ENCODE measurements at regions not wholly inside any gene's neighbourhood (a gene's known extent, or its start where the extent isn't known, plus 50 kb on each side); places are given as distances from the start of the nearest gene placed in this dataset.
A peak's percentile ranks its signal among the peaks of the same experiment; 100 is the strongest.

DNA sequence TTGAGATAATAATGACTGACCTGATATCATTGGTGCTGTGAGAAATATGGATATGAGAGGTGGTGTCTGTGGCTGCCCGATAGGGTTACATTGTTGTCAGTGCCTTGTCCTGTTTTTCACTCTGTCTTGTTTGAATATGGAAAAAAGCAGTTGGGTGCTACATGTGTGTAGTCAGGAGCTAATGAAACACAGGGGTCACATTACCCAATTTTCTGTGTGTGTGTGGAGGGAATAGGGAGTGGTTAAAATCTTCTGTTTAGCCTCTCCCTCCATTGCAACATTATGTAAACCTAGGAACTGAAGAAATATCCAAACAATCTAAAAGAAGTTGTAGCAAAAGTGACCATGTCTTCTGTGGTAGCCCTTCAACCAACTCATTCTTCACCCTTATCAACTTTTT lies 527.7 kb upstream of the SOX9 start:
- Histone ChIP-seq H2AFZ (replicated peaks; ENCODE audit: low read length, poor library complexity) (no peak overlapping the region), H3K36me3 (ENCODE audit: control insufficient read depth, insufficient read depth, low read length) (no peaks in the 10 kb centered on the region), H3K4me3 (ENCODE audit: insufficient read depth, low read depth, low read length) (no peak overlapping the region), H3K4ac (ENCODE audit: low read depth, low read length) (no peak overlapping the region), H3K9me1 (ENCODE audit: insufficient read depth, low read length) (no peaks in the 10 kb centered on the region), H2BK15ac (ENCODE audit: low read depth, low read length) (peak overlapping the region; percentile 65; the same call in 1 of the 3 replicates), H2BK5ac (ENCODE audit: low read depth, low read length, poor library complexity, severe bottlenecking) (peak overlapping the region; percentile 39), H3K23ac (ENCODE audit: low read depth, low read length) (no peak overlapping the region), H2BK120ac (ENCODE audit: low read depth, low read length) (no peak overlapping the region), H3K9me3 (ENCODE audit: control insufficient read depth, insufficient read depth, low read length) (no peaks in the 10 kb centered on the region), H3K4me1 (ENCODE audit: control insufficient read depth, insufficient read depth, low read length) (peaks cover 2% of the 10 kb centered on the region), H3K18ac (ENCODE audit: low read depth, low read length) (peak overlapping the region; percentile 88), H3K27ac (ENCODE audit: insufficient read depth, low read length) (peak overlapping the region; percentile 6; the same call in 1 of the 2 replicates), H3K79me1 (ENCODE audit: low read depth in 1 of 2, low read length in 2 of 2) (no peaks in the 10 kb centered on the region), H3K56ac (ENCODE audit: extremely low read depth, insufficient read depth, low read length) (no peak overlapping the region), H2BK20ac (ENCODE audit: low read depth, low read length) (no peak overlapping the region), H4K20me1 (ENCODE audit: insufficient read depth, low read length) (no peaks in the 10 kb centered on the region), H3K9ac (ENCODE audit: low read depth, low read length) (no peak overlapping the region), H4K5ac (ENCODE audit: low read depth, low read length) (no peak overlapping the region), H3K14ac (replicated peaks; ENCODE audit: low read depth, low read length) (no peak overlapping the region), H4K8ac (ENCODE audit: low read depth in 2 of 2, low read length in 2 of 2) (0 out of 4 replicates have a peak overlapping the region, but pooled peaks of 1 of the 2 experiments have one; percentile 9), H3K4me2 (ENCODE audit: low read depth, low read length) (peak overlapping the region; percentile 16; the same call in 1 of the 2 replicates), H4K91ac (ENCODE audit: insufficient read depth, low read depth, low read length) (no peak overlapping the region), H2AK9ac (replicated peaks; ENCODE audit: low read depth, low read length, poor library complexity) (no peak overlapping the region), H3K27me3 (ENCODE audit: control insufficient read depth, insufficient read depth, low read length) (no peaks in the 10 kb centered on the region), H2AK5ac (ENCODE audit: low read depth, low read length) (no peak overlapping the region)
- no peak for TF ChIP-seq MXI1 (IDR thresholded peaks at IDR 0.05; ENCODE audit: borderline replicate concordance, low read depth, low read length)
- TF ChIP-seq RCOR1 (IDR thresholded peaks at IDR 0.05; ENCODE audit: insufficient replicate concordance, low read length): no peak
- TF ChIP-seq BHLHE40 (IDR thresholded peaks at IDR 0.05; ENCODE audit: low read depth, low read length): no peak
- TF ChIP-seq, protein P1, sequence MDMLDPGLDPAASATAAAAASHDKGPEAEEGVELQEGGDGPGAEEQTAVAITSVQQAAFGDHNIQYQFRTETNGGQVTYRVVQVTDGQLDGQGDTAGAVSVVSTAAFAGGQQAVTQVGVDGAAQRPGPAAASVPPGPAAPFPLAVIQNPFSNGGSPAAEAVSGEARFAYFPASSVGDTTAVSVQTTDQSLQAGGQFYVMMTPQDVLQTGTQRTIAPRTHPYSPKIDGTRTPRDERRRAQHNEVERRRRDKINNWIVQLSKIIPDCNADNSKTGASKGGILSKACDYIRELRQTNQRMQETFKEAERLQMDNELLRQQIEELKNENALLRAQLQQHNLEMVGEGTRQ (IDR thresholded peaks at IDR 0.05; ENCODE audit: low read depth, low read length): no peak
- TF ChIP-seq, protein P2, sequence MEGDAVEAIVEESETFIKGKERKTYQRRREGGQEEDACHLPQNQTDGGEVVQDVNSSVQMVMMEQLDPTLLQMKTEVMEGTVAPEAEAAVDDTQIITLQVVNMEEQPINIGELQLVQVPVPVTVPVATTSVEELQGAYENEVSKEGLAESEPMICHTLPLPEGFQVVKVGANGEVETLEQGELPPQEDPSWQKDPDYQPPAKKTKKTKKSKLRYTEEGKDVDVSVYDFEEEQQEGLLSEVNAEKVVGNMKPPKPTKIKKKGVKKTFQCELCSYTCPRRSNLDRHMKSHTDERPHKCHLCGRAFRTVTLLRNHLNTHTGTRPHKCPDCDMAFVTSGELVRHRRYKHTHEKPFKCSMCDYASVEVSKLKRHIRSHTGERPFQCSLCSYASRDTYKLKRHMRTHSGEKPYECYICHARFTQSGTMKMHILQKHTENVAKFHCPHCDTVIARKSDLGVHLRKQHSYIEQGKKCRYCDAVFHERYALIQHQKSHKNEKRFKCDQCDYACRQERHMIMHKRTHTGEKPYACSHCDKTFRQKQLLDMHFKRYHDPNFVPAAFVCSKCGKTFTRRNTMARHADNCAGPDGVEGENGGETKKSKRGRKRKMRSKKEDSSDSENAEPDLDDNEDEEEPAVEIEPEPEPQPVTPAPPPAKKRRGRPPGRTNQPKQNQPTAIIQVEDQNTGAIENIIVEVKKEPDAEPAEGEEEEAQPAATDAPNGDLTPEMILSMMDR (conservative IDR thresholded peaks at IDR 0.05; ENCODE audit: low read depth, low read length): no peak
- TF ChIP-seq NFE2L2 (IDR thresholded peaks at IDR 0.05; ENCODE audit: low read depth, low read length): no peak
- TF ChIP-seq MAFK (IDR thresholded peaks at IDR 0.05; ENCODE audit: low read depth, low read length): no peak
- TF ChIP-seq, protein P3, sequence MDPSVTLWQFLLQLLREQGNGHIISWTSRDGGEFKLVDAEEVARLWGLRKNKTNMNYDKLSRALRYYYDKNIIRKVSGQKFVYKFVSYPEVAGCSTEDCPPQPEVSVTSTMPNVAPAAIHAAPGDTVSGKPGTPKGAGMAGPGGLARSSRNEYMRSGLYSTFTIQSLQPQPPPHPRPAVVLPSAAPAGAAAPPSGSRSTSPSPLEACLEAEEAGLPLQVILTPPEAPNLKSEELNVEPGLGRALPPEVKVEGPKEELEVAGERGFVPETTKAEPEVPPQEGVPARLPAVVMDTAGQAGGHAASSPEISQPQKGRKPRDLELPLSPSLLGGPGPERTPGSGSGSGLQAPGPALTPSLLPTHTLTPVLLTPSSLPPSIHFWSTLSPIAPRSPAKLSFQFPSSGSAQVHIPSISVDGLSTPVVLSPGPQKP (IDR thresholded peaks at IDR 0.05; ENCODE audit: borderline replicate concordance, low read depth, low read length): no peak
- no peak for TF ChIP-seq RAD21 (IDR thresholded peaks at IDR 0.05; ENCODE audit: low read length)
- dilution Hi-C loops (cut with HindIII; ENCODE audit: low sequenced_read_pairs, unreplicated experiment) (no loop called here), intact Hi-C loops (cut with micrococcal nuclease) (no loop called here), in situ Hi-C loops (cut with MboI; ENCODE audit: low sequenced_read_pairs) (no loop called here)
- BruUV-seq (replicated peaks): no TSS peak
- POLR2A ChIA-PET (ENCODE audit: unreplicated experiment): no interaction called here
- ATAC-seq (ENCODE audit: low read depth) (peak; percentile 46; the same call in 1 of the 2 replicates), DNase-seq (peak; percentile 2)
- 83% methylated on average over 1 of the region's 1 CpG; no CpG with 5 or more reads in 1 of the 2 experiments for WGBS, 2 experiments (ENCODE audit: extremely low coverage in 2 of 2, insufficient read length in 1 of 2)
- CTCF ChIA-PET: interaction anchor here (0.6 kb wide), 1 partner anchor 132 kb away, joined by 3 read pairs; no protein-coding TSS in a partner anchor

All from IMR-90 (cell line).